K562 (cell line): ENCODE measurements at regions not wholly inside any gene's neighbourhood (a gene's known extent, or its start where the extent isn't known, plus 50 kb on each side); places are given as distances from the start of the nearest gene placed in this dataset.

Experiments
- ATF7 ChIP-seq: fragments of 450-650 bp; IDR thresholded peaks from 2 replicates; pipeline ENCODE4 v1.7.1; 2014; ENCODE audit warnings: mild to moderate bottlenecking, moderate library complexity
- CEBPG ChIP-seq, 3 experiments: fragments of 200-800 bp in 1 of 3; sonication (Bioruptor generic) in 1 of 3; sonication (generic) in 1 of 3; formaldehyde crosslinking in 1 of 3; IDR thresholded peaks in 2 of 3; conservative IDR thresholded peaks in 1 of 3; 2 replicates each; pipeline versions ENCODE4 v1.6.1 to v1.8.0; 2016 to 2022; ENCODE audit warnings: missing compliant biosample characterization in 2 of 3, missing genetic modification characterization in 2 of 3, mild to moderate bottlenecking in 1 of 3, missing genetic modification reagents in 1 of 3
- ESRRB ChIP-seq: fragments of 250-450 bp; sonication (Bioruptor Pico); IDR thresholded peaks from 2 replicates; pipeline ENCODE4 v1.5.0; 2020; ENCODE audit warnings: mild to moderate bottlenecking, moderate library complexity, borderline replicate concordance
- EWSR1 ChIP-seq: fragments of 450-650 bp; IDR thresholded peaks from 2 replicates; pipeline ENCODE4 v1.6.1; 2018; ENCODE audit warnings: borderline replicate concordance, mild to moderate bottlenecking, low read depth, moderate library complexity; ENCODE audit not compliant: partially characterized antibody
- HMBOX1 ChIP-seq: sonication (generic); IDR thresholded peaks from 2 replicates; pipeline ENCODE4 v1.6.1; 2016
- ILK ChIP-seq: fragments of 450-650 bp; IDR thresholded peaks from 2 replicates; pipeline ENCODE4 v1.6.1; 2016; ENCODE audit warnings: missing genetic modification characterization, low read depth, mild to moderate bottlenecking, missing compliant biosample characterization, moderate library complexity, borderline replicate concordance
- KLF1 ChIP-seq: fragments of 450-650 bp; IDR thresholded peaks from 2 replicates; pipeline ENCODE4 v1.6.1; 2016; ENCODE audit warnings: missing genetic modification characterization, missing compliant biosample characterization
- NELFE ChIP-seq: IDR thresholded peaks from 2 replicates; pipeline ENCODE4 v1.6.1; 2011; ENCODE audit warnings: mild to moderate bottlenecking; ENCODE audit not compliant: insufficient read depth, insufficient read length
- PPARD ChIP-seq: fragments of 250-450 bp; sonication (Bioruptor Pico); IDR thresholded peaks from 2 replicates; pipeline ENCODE4 v1.8.0; 2022; ENCODE audit warnings: inconsistent platforms, mild to moderate bottlenecking, moderate library complexity
- PYGO2 ChIP-seq: fragments of 450-650 bp; IDR thresholded peaks from 2 replicates; pipeline ENCODE4 v1.6.1; 2016; ENCODE audit warnings: mild to moderate bottlenecking, missing genetic modification characterization, moderate library complexity, missing compliant biosample characterization
- RBBP5 ChIP-seq: fragments of 200-600 bp; sonication (generic); IDR thresholded peaks from 2 replicates; pipeline ENCODE4 v1.6.1; 2012; ENCODE audit warnings: borderline replicate concordance, mild to moderate bottlenecking, low read length, control low read depth, inconsistent platforms; ENCODE audit not compliant: insufficient read depth, poor library complexity, severe bottlenecking
- RBFOX2 ChIP-seq: fragments of 200-400 bp; formaldehyde crosslinking; IDR thresholded peaks from 2 replicates; pipeline ENCODE4 v1.6.1; 2017; ENCODE audit warnings: low read depth, mild to moderate bottlenecking, low read length, moderate library complexity
- SIX5 ChIP-seq, 2 experiments: IDR thresholded peaks; 2 replicates each; pipeline ENCODE4 v1.6.1; 2011; ENCODE audit warnings: low read length in 2 of 2, borderline replicate concordance in 1 of 2, low read depth in 1 of 2, mild to moderate bottlenecking in 1 of 2, moderate library complexity in 1 of 2; ENCODE audit not compliant: insufficient read depth in 1 of 2
- THRAP3 ChIP-seq: fragments of 450-650 bp; IDR thresholded peaks from 2 replicates; pipeline ENCODE4 v1.6.1; 2016; ENCODE audit warnings: mild to moderate bottlenecking, inconsistent platforms, borderline replicate concordance
- U2AF1 ChIP-seq: fragments of 200-400 bp; formaldehyde crosslinking; optimal IDR thresholded peaks from 2 replicates; pipeline ENCODE3; 2017; ENCODE audit warnings: mild to moderate bottlenecking, low read depth, low read length, moderate library complexity
- YBX1 ChIP-seq: fragments of 450-650 bp; IDR thresholded peaks from 2 replicates; pipeline ENCODE4 v1.7.1; 2016; ENCODE audit warnings: mild to moderate bottlenecking
- ZBTB17 ChIP-seq: fragments of 450-650 bp; formaldehyde crosslinking; IDR thresholded peaks from 2 replicates; pipeline ENCODE4 v1.4.0; 2020; ENCODE audit warnings: mild to moderate bottlenecking
- ZEB2 ChIP-seq: fragments of 450-650 bp; IDR thresholded peaks from 2 replicates; pipeline ENCODE4 v1.6.1; 2016
- ZFP36 ChIP-seq: fragments of 150-350 bp; IDR thresholded peaks from 2 replicates; pipeline ENCODE4 v1.6.1; 2018; ENCODE audit warnings: low read length, low read depth; ENCODE audit not compliant: partially characterized antibody
- ZNF134 ChIP-seq: fragments of 250-450 bp; sonication (Bioruptor Pico); conservative IDR thresholded peaks from 2 replicates; pipeline ENCODE4 v1.4.0; 2020
- ZNF165 ChIP-seq: fragments of 250-450 bp; sonication (Bioruptor Pico); IDR thresholded peaks from 2 replicates; pipeline ENCODE4 v1.4.0; 2020; ENCODE audit warnings: borderline replicate concordance
- ZNF217 ChIP-seq: sonication (generic); formaldehyde crosslinking; IDR thresholded peaks from 2 replicates; pipeline ENCODE4 v1.8.0; 2022; ENCODE audit warnings: mild to moderate bottlenecking, missing genetic modification reagents
- ZNF395 ChIP-seq: fragments of 200-800 bp; sonication (Bioruptor generic); IDR thresholded peaks from 2 replicates; pipeline ENCODE4 v1.6.1; 2017; ENCODE audit warnings: missing genetic modification characterization, missing compliant biosample characterization
- ZNF717 ChIP-seq: fragments of 250-450 bp; sonication (Bioruptor Pico); IDR thresholded peaks from 2 replicates; pipeline ENCODE4 v1.5.0; 2021
- TF ChIP-seq, protein P1 (sequence below): IDR thresholded peaks from 3 replicates; pipeline ENCODE4 v1.6.1; 2011; ENCODE audit warnings: borderline replicate concordance, mild to moderate bottlenecking, moderate library complexity; ENCODE audit not compliant: insufficient read length; ENCODE audit errors: extremely low read depth

GRCh38 chr1:221962385-221962784 lies 220.5 kb upstream of the DUSP10 start (continued):
- TF ChIP-seq, protein P1, sequence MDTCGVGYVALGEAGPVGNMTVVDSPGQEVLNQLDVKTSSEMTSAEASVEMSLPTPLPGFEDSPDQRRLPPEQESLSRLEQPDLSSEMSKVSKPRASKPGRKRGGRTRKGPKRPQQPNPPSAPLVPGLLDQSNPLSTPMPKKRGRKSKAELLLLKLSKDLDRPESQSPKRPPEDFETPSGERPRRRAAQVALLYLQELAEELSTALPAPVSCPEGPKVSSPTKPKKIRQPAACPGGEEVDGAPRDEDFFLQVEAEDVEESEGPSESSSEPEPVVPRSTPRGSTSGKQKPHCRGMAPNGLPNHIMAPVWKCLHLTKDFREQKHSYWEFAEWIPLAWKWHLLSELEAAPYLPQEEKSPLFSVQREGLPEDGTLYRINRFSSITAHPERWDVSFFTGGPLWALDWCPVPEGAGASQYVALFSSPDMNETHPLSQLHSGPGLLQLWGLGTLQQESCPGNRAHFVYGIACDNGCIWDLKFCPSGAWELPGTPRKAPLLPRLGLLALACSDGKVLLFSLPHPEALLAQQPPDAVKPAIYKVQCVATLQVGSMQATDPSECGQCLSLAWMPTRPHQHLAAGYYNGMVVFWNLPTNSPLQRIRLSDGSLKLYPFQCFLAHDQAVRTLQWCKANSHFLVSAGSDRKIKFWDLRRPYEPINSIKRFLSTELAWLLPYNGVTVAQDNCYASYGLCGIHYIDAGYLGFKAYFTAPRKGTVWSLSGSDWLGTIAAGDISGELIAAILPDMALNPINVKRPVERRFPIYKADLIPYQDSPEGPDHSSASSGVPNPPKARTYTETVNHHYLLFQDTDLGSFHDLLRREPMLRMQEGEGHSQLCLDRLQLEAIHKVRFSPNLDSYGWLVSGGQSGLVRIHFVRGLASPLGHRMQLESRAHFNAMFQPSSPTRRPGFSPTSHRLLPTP = no peak
- TF ChIP-seq NELFE (no peak), ZNF217 (CRISPR knock-in tag) (no peak), ESRRB (CRISPR knock-in tag) (peak; percentile 84; the same call in 1 of the 2 replicates), ATF7 (no peak), ILK (tag) (peak; percentile 92), ZNF165 (peak; percentile 94), THRAP3 (no peak), PPARD (CRISPR knock-in tag) (peak; percentile 89; the same call in 1 of the 2 replicates), U2AF1 (no peak), ZNF134 (CRISPR knock-in tag) (peak; percentile 84), HMBOX1 (no peak), EWSR1 (no peak), SIX5 (IDR thresholded peaks at IDR 0.05; ENCODE audit: borderline replicate concordance in 1 of 2, insufficient read depth in 1 of 2, low read depth in 1 of 2, low read length in 2 of 2) (no peak), ZBTB17 (CRISPR knock-in tag) (peak; percentile 95), CEBPG (CRISPR knock-in tag; IDR thresholded peaks at IDR 0.05) (no peak), CEBPG (tag; conservative IDR thresholded peaks at IDR 0.05 in 1 of 2, IDR thresholded peaks at IDR 0.05 in 1 of 2) (0 out of 4 replicates have a peak, but pooled peaks of 1 of the 2 experiments have one; percentile 32), ZNF395 (peak; percentile 98), PYGO2 (tag) (peak; percentile 91), ZNF717 (CRISPR knock-in tag) (0 out of 2 replicates have a peak, but pooled peaks have one; percentile 74), YBX1 (no peak), ZEB2 (no peak), RBBP5 (no peak), ZFP36 (no peak), RBFOX2 (no peak), KLF1 (tag) (no peak)
